Lung (tissue), 11 donors: ENCODE measurements at regions not wholly inside any gene's neighbourhood (a gene's known extent, or its start where the extent isn't known, plus 50 kb on each side); places are given as distances from the start of the nearest gene placed in this dataset.

Experiments used
- ATAC-seq: fragments of 200-7000 bp; cut with Tn5 transposase; one replicate; pipeline ENCODE4 v1.9.1; 2020; ENCODE audit warnings: moderate number of reproducible peaks; ENCODE audit not compliant: insufficient read depth, low FRiP score
- DNase-seq, 3 donors: peaks; one replicate each; pipeline ENCODE4 v3.0.0-alpha.2; 2013 to 2017
- H3K27ac ChIP-seq, 2 donors: one replicate each; pipeline ENCODE4 v1.5.1; 2013; ENCODE audit warnings: mild to moderate bottlenecking in 2 of 2, moderate library complexity in 2 of 2, control low read depth in 1 of 2, inconsistent platforms in 1 of 2, low read depth in 1 of 2, low read length in 1 of 2
- H3K27me3 ChIP-seq, 3 donors: one replicate each; pipeline ENCODE4 v1.5.1; 2013; ENCODE audit warnings: low read length in 2 of 3; ENCODE audit not compliant: control insufficient read depth in 3 of 3, insufficient read depth in 3 of 3
- H3K36me3 ChIP-seq, 4 donors: one replicate each; pipeline ENCODE4 v1.5.1; 2013; ENCODE audit warnings: low read length in 4 of 4, mild to moderate bottlenecking in 1 of 4, moderate library complexity in 1 of 4; ENCODE audit not compliant: control insufficient read depth in 4 of 4, insufficient read depth in 4 of 4
- H3K4me1 ChIP-seq, 5 donors: one replicate each; pipeline ENCODE4 v1.5.1; 2013; ENCODE audit warnings: low read length in 5 of 5, mild to moderate bottlenecking in 2 of 5, moderate library complexity in 1 of 5; ENCODE audit not compliant: control insufficient read depth in 5 of 5, insufficient read depth in 5 of 5
- H3K4me3 ChIP-seq: one replicate; pipeline ENCODE4 v1.5.1; 2013; ENCODE audit warnings: mild to moderate bottlenecking, control low read depth, moderate library complexity
- H3K9ac ChIP-seq, 2 donors: one replicate each; pipeline ENCODE4 v1.5.1; 2013; ENCODE audit warnings: low read length in 2 of 2, control low read depth in 1 of 2; ENCODE audit not compliant: insufficient read depth in 1 of 2
- H3K9me3 ChIP-seq, 4 donors: one replicate each; pipeline ENCODE4 v1.5.1; 2013; ENCODE audit warnings: low read length in 3 of 4, mild to moderate bottlenecking in 1 of 4, moderate library complexity in 1 of 4; ENCODE audit not compliant: control insufficient read depth in 4 of 4, insufficient read depth in 3 of 4
- CTCF ChIP-seq: IDR thresholded peaks from 2 replicates; pipeline ENCODE4 v1.5.1; 2012; ENCODE audit warnings: mild to moderate bottlenecking; ENCODE audit errors: control extremely low read depth, extremely low read depth
- WGBS, 2 donors: extraction: QIAGEN DNeasy Blood & Tissue Kit; methylation state at CpG; one replicate each; pipeline ENCODE4 v1.1.7; 2013; 5-methylcytosine and 5-hydroxymethylcytosine counted together
- donor health status: control.
- donor health status: control.
- donor health status: Bipolar disorder and iron deficiency.
- donor health status: healthy.
- donor health status: DM: yes; HTN: yes; CAD: no.

- no peak overlapping the region for H3K27ac ChIP-seq
- no peaks in the 10 kb centered on the region for H3K27me3 ChIP-seq
- 54 to 65% methylated on average over 12 of the region's 12 CpGs for WGBS, 2 donors
- DNase-seq (no peak), ATAC-seq (no peak)
- no peaks in the 10 kb centered on the region for H3K9me3 ChIP-seq
- no peak overlapping the region for H3K4me3 ChIP-seq
- H3K4me1 ChIP-seq = peaks cover 0 to 13% (median 0%) of the 10 kb centered on the region in 5 donors
- TF ChIP-seq CTCF = no peak
- no peak overlapping the region for H3K9ac ChIP-seq
- H3K36me3 ChIP-seq = no peaks in the 10 kb centered on the region
Measured at GRCh38 chr1:38285807-38286530, 239.4 kb upstream of the POU3F1 start.

- Histone ChIP-seq H3K36me3 (no peaks in the 10 kb centered on the region), H3K9me3 (no peaks in the 10 kb centered on the region), H3K27me3 (no peaks in the 10 kb centered on the region), H3K9ac (no peak overlapping the region), H3K4me3 (no peak overlapping the region), H3K4me1 (peaks cover 0 to 3% (median 0%) of the 10 kb centered on the region in 5 donors), H3K27ac (no peak overlapping the region)
- TF ChIP-seq CTCF = no peak
- no peak for ATAC-seq
- no peak for DNase-seq
- WGBS, 2 donors = 68 to 85% methylated on average over 5 of the region's 5 CpGs
Measured at GRCh38 chr1:38284953-38285352, 238.4 kb upstream of the POU3F1 start.

GRCh38 chr1:38283696-38284470 is 237.3 kb upstream of the POU3F1 start:
- Histone ChIP-seq H3K27me3 (no peaks in the 10 kb centered on the region), H3K36me3 (no peaks in the 10 kb centered on the region), H3K9me3 (peaks cover 0 to 6% (median 2%) of the 10 kb centered on the region in 4 donors), H3K9ac (no peak overlapping the region), H3K4me3 (no peak overlapping the region), H3K27ac (no peak overlapping the region), H3K4me1 (no peaks in the 10 kb centered on the region)
- 62 to 70% methylated on average over 14 of the region's 14 CpGs for WGBS, 2 donors
- no peak for DNase-seq
- ATAC-seq = no peak
- TF ChIP-seq CTCF = no peak
